ENCODE measurements at regions not wholly inside any gene's neighbourhood (a gene's known extent, or its start where the extent isn't known, plus 50 kb on each side); places are given as distances from the start of the nearest gene placed in this dataset.

DNA sequence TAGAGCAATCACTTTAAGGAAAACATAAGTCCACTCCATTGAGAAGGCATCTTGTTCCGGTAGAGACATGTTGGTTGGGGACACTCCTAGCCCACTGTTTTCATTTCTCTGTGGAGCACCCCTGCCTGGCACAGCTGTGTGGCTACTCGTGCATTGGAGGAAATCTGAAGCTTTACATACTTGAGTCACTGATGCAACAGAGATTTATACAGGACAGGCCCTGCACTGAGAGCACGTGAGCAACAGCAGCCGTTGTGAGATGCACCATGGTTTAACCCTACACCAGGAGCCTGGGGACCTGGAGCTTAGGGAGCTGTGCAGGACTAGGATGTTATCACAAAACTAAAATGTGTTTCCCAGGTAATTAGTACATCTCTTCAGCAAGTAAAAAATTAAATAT lies 230.7 kb upstream of the IRX1 start:
- Mint-ChIP-seq H3K4me1 (0 out of 2 replicates have a peak, but pooled peaks cover 2% of the 10 kb centered on the region), H3K27me3 (ENCODE audit: low read depth) (no peaks in the 10 kb centered on the region; the same call in 1 of the 2 replicates), H3K36me3 (peaks cover 3% of the 10 kb centered on the region; the same call in 1 of the 2 replicates), H3K9me3 (peaks cover 26% of the 10 kb centered on the region), H3K4me3 (no peak overlapping the region), H3K27ac (no peak overlapping the region)
- ATAC-seq (no peak), DNase-seq (ENCODE audit: low spot score) (no peak)
- TF ChIP-seq CBFB (CRISPR knock-in tag; IDR thresholded peaks at IDR 0.05; ENCODE audit: low read depth), result no peak
- no peak for TF ChIP-seq ZSCAN18 (CRISPR knock-in tag; IDR thresholded peaks at IDR 0.05)
- TF ChIP-seq, protein P1, sequence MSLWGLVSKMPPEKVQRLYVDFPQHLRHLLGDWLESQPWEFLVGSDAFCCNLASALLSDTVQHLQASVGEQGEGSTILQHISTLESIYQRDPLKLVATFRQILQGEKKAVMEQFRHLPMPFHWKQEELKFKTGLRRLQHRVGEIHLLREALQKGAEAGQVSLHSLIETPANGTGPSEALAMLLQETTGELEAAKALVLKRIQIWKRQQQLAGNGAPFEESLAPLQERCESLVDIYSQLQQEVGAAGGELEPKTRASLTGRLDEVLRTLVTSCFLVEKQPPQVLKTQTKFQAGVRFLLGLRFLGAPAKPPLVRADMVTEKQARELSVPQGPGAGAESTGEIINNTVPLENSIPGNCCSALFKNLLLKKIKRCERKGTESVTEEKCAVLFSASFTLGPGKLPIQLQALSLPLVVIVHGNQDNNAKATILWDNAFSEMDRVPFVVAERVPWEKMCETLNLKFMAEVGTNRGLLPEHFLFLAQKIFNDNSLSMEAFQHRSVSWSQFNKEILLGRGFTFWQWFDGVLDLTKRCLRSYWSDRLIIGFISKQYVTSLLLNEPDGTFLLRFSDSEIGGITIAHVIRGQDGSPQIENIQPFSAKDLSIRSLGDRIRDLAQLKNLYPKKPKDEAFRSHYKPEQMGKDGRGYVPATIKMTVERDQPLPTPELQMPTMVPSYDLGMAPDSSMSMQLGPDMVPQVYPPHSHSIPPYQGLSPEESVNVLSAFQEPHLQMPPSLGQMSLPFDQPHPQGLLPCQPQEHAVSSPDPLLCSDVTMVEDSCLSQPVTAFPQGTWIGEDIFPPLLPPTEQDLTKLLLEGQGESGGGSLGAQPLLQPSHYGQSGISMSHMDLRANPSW (CRISPR knock-in tag; conservative IDR thresholded peaks at IDR 0.05; ENCODE audit: low read depth), result no peak
- no peak for TF ChIP-seq NFE2L1 (CRISPR knock-in tag; IDR thresholded peaks at IDR 0.05)
- TF ChIP-seq TEAD4 (CRISPR knock-in tag; IDR thresholded peaks at IDR 0.05), result no peak
- TF ChIP-seq SMAD4 (CRISPR knock-in tag; IDR thresholded peaks at IDR 0.05), result no peak
- no peak for TF ChIP-seq CREB1 (CRISPR knock-in tag; IDR thresholded peaks at IDR 0.05)
- TF ChIP-seq NFATC4 (CRISPR knock-in tag; IDR thresholded peaks at IDR 0.05), result no peak
- TF ChIP-seq CREM (CRISPR knock-in tag; IDR thresholded peaks at IDR 0.05), result no peak
- no peak for TF ChIP-seq ETV6 (CRISPR knock-in tag; IDR thresholded peaks at IDR 0.05)
- TF ChIP-seq ZNF423 (CRISPR knock-in tag; IDR thresholded peaks at IDR 0.05), result no peak
- no peak for TF ChIP-seq PRRX2 (CRISPR knock-in tag; IDR thresholded peaks at IDR 0.05)
- TF ChIP-seq ATF3 (CRISPR knock-in tag; conservative IDR thresholded peaks at IDR 0.05), result no peak
- no peak for TF ChIP-seq GABPB1 (CRISPR knock-in tag; IDR thresholded peaks at IDR 0.05)
- TF ChIP-seq FOXK1 (CRISPR knock-in tag; IDR thresholded peaks at IDR 0.05), result no peak
- TF ChIP-seq, protein P2, sequence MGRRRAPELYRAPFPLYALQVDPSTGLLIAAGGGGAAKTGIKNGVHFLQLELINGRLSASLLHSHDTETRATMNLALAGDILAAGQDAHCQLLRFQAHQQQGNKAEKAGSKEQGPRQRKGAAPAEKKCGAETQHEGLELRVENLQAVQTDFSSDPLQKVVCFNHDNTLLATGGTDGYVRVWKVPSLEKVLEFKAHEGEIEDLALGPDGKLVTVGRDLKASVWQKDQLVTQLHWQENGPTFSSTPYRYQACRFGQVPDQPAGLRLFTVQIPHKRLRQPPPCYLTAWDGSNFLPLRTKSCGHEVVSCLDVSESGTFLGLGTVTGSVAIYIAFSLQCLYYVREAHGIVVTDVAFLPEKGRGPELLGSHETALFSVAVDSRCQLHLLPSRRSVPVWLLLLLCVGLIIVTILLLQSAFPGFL (CRISPR knock-in tag; IDR thresholded peaks at IDR 0.05; ENCODE audit: borderline replicate concordance), result no peak
- TF ChIP-seq ZBTB21 (CRISPR knock-in tag; IDR thresholded peaks at IDR 0.05; ENCODE audit: borderline replicate concordance), result no peak
- ChIA-PET CTCF (no interaction called here), POLR2A (no interaction called here)

DNA sequence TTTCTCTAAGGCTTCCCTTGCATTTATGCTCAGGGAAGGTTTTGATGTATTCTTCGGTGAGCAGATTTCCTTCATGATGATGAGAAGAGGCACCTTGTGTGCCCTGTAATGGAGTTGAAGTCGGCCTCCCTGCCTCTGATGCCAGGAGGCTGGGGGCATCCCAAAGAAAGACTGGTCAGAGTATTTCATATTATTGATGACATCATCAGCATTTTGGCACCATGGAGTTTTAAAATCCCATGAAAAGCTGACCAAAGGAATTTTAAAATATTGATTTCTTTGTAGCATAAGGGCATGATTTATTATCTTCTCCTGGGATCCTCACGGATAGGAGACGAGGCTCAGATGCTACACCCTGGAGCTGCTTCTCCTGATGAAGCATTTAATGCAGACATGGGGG lies 231.2 kb upstream of the IRX1 start:
- H3K27me3 Mint-ChIP-seq (ENCODE audit: low read depth), result no peaks in the 10 kb centered on the region; the same call in 1 of the 2 replicates
- no peak for TF ChIP-seq GABPB1 (CRISPR knock-in tag; IDR thresholded peaks at IDR 0.05)
- TF ChIP-seq ZNF423 (CRISPR knock-in tag; IDR thresholded peaks at IDR 0.05), result no peak
- no peak for TF ChIP-seq SMAD4 (CRISPR knock-in tag; IDR thresholded peaks at IDR 0.05)
- no peak for TF ChIP-seq CREB1 (CRISPR knock-in tag; IDR thresholded peaks at IDR 0.05)
- TF ChIP-seq ZNF138 (CRISPR knock-in tag; conservative IDR thresholded peaks at IDR 0.05), result no peak
- no peak for TF ChIP-seq AR (CRISPR knock-in tag; IDR thresholded peaks at IDR 0.05)
- TF ChIP-seq ZSCAN18 (CRISPR knock-in tag; IDR thresholded peaks at IDR 0.05), result no peak
- no peak for TF ChIP-seq ESRRA (CRISPR knock-in tag; IDR thresholded peaks at IDR 0.05; ENCODE audit: borderline replicate concordance)
- no peak for TF ChIP-seq SP1 (CRISPR knock-in tag; conservative IDR thresholded peaks at IDR 0.05)
- TF ChIP-seq FOXP1 (CRISPR knock-in tag; IDR thresholded peaks at IDR 0.05; ENCODE audit: borderline replicate concordance), result no peak
- POLR2A ChIA-PET, result no interaction called here
- DNase-seq (ENCODE audit: low spot score), result no peak
- peaks cover 3% of the 10 kb centered on the region; the same call in 1 of the 2 replicates for H3K36me3 Mint-ChIP-seq
- no peak for ATAC-seq
- no peak overlapping the region for H3K27ac Mint-ChIP-seq
- CTCF ChIA-PET, result no interaction called here
- H3K4me1 Mint-ChIP-seq, result 0 out of 2 replicates have a peak, but pooled peaks cover 2% of the 10 kb centered on the region
- H3K9me3 Mint-ChIP-seq, result peaks cover 21% of the 10 kb centered on the region
- H3K4me3 Mint-ChIP-seq, result no peak overlapping the region

Data from WTC11 (cell line).